Right ventricle myocardium inferior (tissue), 1 donor: ENCODE measurements at regions not wholly inside any gene's neighbourhood (a gene's known extent, or its start where the extent isn't known, plus 50 kb on each side); places are given as distances from the start of the nearest gene placed in this dataset.

Experiments used
- ATAC-seq: fragments of 200-7000 bp; cut with Tn5 transposase; one replicate; pipeline ENCODE4 v1.9.1; 2020; ENCODE audit warnings: mild to moderate bottlenecking, moderate library complexity
- DNase-seq: peaks from one replicate; pipeline ENCODE4 v3.0.0; 2021; ENCODE audit errors: missing footprints
- intact Hi-C: fragments of 100-400 bp; cut with DNase I; formaldehyde crosslinking; loops from one replicate; pipeline ENCODE4 v1.11.0; 2022
- donor health status: DM: no; HTN: yes; CAD: no; lungs with severe emphysema.

DNA sequence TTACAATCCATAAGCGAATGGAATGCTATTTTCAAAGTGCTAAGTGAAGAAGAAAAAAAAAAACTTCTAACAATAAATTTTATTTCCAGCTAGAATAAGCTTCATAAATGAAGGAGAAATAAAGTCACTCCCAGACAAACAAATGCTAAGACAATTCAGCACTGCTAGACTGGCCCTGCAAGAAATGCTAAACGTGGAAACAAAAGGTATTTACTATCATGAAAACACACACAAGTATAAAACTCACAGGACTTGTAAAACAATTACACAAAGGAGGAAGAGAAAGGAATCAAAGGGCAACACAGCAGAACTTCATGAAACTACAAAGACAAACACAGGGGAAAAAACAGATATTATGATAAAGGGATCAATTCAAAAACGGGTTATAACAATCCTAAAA lies 85.8 kb upstream of the NELL2 start:
- intact Hi-C loops, result no loop called here
- no peak for ATAC-seq

DNA sequence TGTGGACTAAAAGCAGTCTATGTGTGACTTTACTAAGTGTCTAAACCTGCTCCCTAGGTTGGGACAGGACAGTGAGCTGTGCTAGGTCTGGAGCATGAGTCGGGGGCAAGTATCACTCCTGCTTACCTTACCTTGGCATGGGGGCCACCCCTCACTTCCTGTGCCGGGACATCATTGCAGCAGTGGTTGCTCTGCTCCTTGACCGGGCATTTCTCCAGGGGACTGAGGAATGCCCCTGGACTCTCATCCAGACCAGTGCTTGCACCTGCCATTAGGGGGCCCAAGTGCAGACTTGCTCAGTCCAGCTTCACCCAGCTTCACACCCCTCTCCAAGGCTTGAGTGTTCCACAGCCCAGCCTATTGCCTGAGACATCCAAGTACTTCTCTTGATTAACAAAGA lies 84.7 kb upstream of the NELL2 start:
- no peak for ATAC-seq
- intact Hi-C loops, result no loop called here
- no peak for DNase-seq

More for the DNA sequence above, 85.8 kb upstream of the NELL2 start:
- no peak for DNase-seq

DNA sequence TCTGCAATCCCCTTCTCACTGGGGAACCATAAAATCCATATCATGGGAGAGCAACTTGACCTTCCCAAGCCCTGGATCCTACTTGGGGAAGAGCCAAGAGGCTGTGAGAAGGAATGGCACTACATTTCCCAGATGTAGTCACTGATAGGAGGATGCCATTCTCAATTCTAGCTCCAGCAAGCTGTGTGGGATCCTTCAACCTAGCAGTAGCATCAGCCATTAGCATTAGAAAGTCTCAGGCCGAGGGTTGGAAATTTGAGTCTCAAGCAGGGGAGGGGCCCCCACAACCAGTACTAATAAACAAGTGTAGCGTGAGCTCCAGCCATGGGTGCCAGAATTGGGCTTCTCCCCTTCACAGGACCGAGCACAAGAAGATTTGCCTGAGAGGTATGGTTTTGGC lies 84.3 kb upstream of the NELL2 start:
- no peak for ATAC-seq
- DNase-seq, result no peak
- intact Hi-C loops, result no loop called here

DNA sequence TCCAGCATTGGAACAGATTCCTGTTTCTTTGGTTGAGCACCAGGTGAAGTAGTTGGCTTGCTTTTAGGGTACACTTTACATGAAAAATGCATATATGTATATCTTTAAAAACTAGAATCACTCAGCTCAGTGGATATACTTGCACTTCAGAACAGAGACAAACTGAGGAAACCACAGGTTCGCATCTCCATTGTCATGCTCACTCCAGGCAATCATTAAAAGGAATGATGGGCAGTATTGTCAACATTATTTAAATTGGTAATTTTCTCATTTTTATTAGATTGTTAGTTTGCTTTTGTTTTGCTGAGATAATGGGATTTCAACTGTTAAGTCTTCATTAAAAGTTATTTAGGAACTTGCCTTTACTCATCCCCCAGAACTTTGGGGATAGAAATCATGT lies 71.0 kb upstream of the NELL2 start:
- ATAC-seq (no peak), DNase-seq (no peak)
- intact Hi-C loops, result no loop called here

DNA sequence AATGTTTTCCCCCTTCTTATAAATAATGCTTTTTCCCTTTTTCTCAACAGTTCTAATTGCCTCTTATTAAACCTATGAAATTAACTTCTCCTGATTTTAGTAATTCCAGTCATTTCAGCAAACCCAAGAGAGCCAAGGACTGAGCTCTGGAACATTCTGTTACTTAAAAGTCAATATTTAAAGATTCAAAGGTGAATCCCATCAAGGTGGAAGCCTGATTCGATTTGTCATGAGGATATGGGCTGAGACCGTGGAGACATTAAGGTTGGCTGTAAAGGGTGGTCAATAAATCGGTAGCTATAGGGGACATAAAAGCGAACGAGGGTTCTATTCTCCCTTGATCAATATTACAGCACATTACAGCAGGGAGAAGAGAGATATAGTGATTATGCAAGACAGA lies 66.6 kb upstream of the NELL2 start:
- intact Hi-C loops, result no loop called here
- ATAC-seq, result no peak
- DNase-seq, result no peak

DNA sequence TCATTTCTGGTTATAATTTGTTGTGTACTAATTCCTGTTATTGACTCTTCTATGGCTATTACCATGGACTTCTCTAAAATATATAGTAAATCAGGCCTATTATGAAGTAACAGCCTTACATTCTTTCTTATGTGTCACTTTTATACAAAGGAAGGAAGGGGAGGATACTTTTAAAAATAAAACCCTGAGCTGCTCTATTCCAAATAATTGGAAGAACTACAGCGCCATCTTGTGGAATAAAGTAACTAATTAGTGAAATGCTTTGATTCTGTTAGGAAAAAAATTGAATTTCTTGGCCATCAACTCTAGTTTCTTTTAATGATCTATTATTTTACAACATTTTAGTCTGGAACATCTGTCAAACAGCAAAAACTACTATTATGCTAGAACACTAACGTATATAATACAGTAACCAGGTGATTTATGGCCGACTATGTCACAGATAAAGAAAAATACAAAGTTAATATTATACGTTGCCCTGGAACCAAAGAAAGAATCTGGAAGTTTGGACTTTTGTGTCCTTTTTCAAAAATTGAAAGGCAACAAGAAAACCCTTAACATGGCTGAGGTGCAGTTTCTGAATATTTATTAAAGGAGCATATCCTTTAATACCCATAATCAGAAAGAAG lies 55.0 kb upstream of the NELL2 start:
- DNase-seq (no peak), ATAC-seq (no peak)
- intact Hi-C loops, result loop anchor here (5.0 kb wide), 1 partner anchor 974 kb away; no protein-coding TSS in a partner anchor

DNA sequence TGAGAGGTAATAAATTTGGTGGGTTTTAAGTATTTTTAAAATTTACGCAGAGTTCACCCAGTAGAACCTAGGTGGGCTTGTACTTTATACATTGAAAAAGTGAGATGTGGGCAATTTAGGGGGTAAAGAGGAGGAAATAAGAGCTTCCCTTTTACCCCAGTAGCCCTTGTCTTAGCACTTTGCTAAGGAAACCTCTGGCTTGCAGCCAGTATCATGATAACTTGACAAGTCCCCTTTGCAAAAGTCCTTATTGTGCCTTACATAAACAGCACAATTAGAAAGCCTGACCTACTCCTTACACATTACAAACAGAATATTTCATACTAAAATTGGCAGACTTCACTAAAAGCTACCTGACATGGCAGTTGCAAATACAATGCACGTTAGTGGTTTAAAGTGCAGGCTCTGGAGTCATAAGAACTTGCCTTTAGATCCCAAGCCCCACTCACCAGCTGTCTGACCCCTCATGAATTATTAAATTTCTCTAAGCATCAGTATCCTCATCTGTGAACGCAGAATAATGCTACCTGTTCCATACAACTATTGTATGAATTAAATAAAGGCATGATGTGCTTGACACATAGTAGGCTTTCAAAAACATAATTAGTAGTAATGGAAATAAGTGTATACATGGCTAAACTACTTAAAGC lies 53.2 kb upstream of the NELL2 start:
- ATAC-seq, result no peak
- no peak for DNase-seq
- intact Hi-C loops, result loop anchor here (5.0 kb wide), 1 partner anchor 912 kb away; no protein-coding TSS in a partner anchor
